OCI-LY7 (cell line): ENCODE measurements at regions not wholly inside any gene's neighbourhood (a gene's known extent, or its start where the extent isn't known, plus 50 kb on each side); places are given as distances from the start of the nearest gene placed in this dataset.

Source experiments
- BruUV-seq: library from RNA; stranded (reverse); fragments of 400-500 nt; replicated peaks from 2 replicates; lab custom pipeline; 2021; lab: Mats Ljungman, UMichigan
- CTCF ChIA-PET: fragments of 300-600 bp; sonication (Branson Sonifier 250); formaldehyde crosslinking; loops from one replicate; lab custom pipeline; 2022; ENCODE audit warnings: antibody characterized with exemption; ENCODE audit not compliant: unreplicated experiment; lab: Charles Lee
- POLR2A ChIA-PET: fragments of 300-600 bp; sonication (Branson Sonifier 250); formaldehyde crosslinking; loops from one replicate; lab custom pipeline; 2022; ENCODE audit warnings: antibody characterized with exemption; lab: Charles Lee
- DNase-seq: peaks from one replicate; pipeline ENCODE4 v3.0.0-alpha.2; 2015; ENCODE audit warnings: low spot score
- H2AFZ ChIP-seq: fragments of 200-600 bp; sonication (generic), shearing (Covaris generic); 2 replicates; pipeline ENCODE4 v1.6.1; 2014; ENCODE audit warnings: mild to moderate bottlenecking, antibody characterized with exemption, low read length, moderate library complexity
- H3K27ac ChIP-seq: fragments of 200-600 bp; sonication (generic); 2 replicates; pipeline ENCODE4 v1.5.1; 2014; ENCODE audit warnings: mixed run types, low read depth, mild to moderate bottlenecking, moderate library complexity, low read length, inconsistent platforms; ENCODE audit not compliant: poor library complexity, severe bottlenecking
- H3K36me3 ChIP-seq: fragments of 200-600 bp; sonication (generic); 2 replicates; pipeline ENCODE4 v1.6.1; 2014; ENCODE audit warnings: mild to moderate bottlenecking, antibody characterized with exemption, low read length, moderate library complexity, mixed read lengths; ENCODE audit not compliant: insufficient read depth
- H3K4me1 ChIP-seq: fragments of 200-600 bp; sonication (generic); 2 replicates; pipeline ENCODE4 v1.5.1; 2014; ENCODE audit warnings: mild to moderate bottlenecking, low read length; ENCODE audit not compliant: insufficient read depth, poor library complexity, severe bottlenecking
- H3K4me2 ChIP-seq: fragments of 200-600 bp; sonication (generic); 2 replicates; pipeline ENCODE4 v1.6.1; 2014; ENCODE audit warnings: mild to moderate bottlenecking, low read length
- H3K4me3 ChIP-seq: fragments of 200-600 bp; sonication (generic); 2 replicates; pipeline ENCODE4 v1.5.1; 2014; ENCODE audit warnings: mild to moderate bottlenecking, low read depth, low read length; ENCODE audit not compliant: poor library complexity, severe bottlenecking
- H3K79me2 ChIP-seq: fragments of 200-600 bp; sonication (generic); 2 replicates; pipeline ENCODE4 v1.6.1; 2016; ENCODE audit warnings: low read depth, mild to moderate bottlenecking, low read length, moderate library complexity, mixed read lengths; ENCODE audit not compliant: insufficient read depth
- H3K9me2 ChIP-seq: fragments of 200-600 bp; sonication (generic); 2 replicates; pipeline ENCODE4 v1.6.1; 2016; ENCODE audit warnings: mild to moderate bottlenecking, low read length, mixed read lengths; ENCODE audit not compliant: insufficient read depth
- H3K9me3 ChIP-seq: fragments of 200-600 bp; sonication (generic); 2 replicates; pipeline ENCODE4 v1.6.1; 2014; ENCODE audit warnings: mild to moderate bottlenecking, mixed run types, low read length, mixed read lengths
- H4K20me1 ChIP-seq: fragments of 200-600 bp; sonication (generic); 2 replicates; pipeline ENCODE4 v1.6.1; 2014; ENCODE audit warnings: mild to moderate bottlenecking, antibody characterized with exemption, low read length, moderate library complexity, mixed read lengths; ENCODE audit not compliant: insufficient read depth
- EZH2phosphoT487 ChIP-seq: fragments of 200-600 bp; sonication (generic); IDR thresholded peaks from 2 replicates; pipeline ENCODE4 v1.6.1; 2018; ENCODE audit warnings: low read depth, borderline replicate concordance, mild to moderate bottlenecking, mixed run types, antibody characterized with exemption, low read length, moderate library complexity, mixed read lengths
- intact Hi-C: fragments of 100-400 bp; cut with micrococcal nuclease; formaldehyde crosslinking; loops from one replicate; pipeline ENCODE4 v1.10.0; 2022; ENCODE audit not compliant: unreplicated experiment
- TF ChIP-seq, protein P1 (sequence below): fragments of 200-600 bp; sonication (generic); conservative IDR thresholded peaks from 2 replicates; pipeline ENCODE4 v1.5.1; 2014; ENCODE audit warnings: mild to moderate bottlenecking, antibody characterized with exemption, low read length, moderate library complexity, mixed read lengths

DNA sequence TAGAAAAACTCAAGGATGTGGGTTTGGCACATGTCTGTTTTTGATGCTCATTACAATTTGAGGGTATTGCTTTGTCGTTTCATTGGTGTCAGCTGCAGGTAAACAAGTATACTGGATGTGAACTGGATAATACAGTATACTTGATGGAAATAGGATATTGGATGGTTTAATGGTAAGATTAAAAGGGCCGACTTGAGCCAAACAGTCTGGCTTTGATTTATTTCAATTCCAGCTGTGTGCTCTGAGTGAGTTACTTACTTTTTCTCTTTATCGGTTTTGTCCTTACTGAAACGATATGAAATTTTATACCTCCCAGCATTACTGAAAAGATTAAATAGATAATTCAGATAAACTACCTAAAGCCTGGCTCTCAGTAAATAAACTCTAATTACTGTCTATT is 227.6 kb downstream of the ASXL3 start:
- no peaks in the 10 kb centered on the region for H3K79me2 ChIP-seq
- no peaks in the 10 kb centered on the region for H3K9me2 ChIP-seq
- no peak overlapping the region for H3K27ac ChIP-seq
- H2AFZ ChIP-seq, result no peak overlapping the region
- H3K9me3 ChIP-seq, result no peaks in the 10 kb centered on the region
- no TSS peak for BruUV-seq
- H3K4me3 ChIP-seq, result no peak overlapping the region
- intact Hi-C loops, result no loop called here
- TF ChIP-seq, protein P1, sequence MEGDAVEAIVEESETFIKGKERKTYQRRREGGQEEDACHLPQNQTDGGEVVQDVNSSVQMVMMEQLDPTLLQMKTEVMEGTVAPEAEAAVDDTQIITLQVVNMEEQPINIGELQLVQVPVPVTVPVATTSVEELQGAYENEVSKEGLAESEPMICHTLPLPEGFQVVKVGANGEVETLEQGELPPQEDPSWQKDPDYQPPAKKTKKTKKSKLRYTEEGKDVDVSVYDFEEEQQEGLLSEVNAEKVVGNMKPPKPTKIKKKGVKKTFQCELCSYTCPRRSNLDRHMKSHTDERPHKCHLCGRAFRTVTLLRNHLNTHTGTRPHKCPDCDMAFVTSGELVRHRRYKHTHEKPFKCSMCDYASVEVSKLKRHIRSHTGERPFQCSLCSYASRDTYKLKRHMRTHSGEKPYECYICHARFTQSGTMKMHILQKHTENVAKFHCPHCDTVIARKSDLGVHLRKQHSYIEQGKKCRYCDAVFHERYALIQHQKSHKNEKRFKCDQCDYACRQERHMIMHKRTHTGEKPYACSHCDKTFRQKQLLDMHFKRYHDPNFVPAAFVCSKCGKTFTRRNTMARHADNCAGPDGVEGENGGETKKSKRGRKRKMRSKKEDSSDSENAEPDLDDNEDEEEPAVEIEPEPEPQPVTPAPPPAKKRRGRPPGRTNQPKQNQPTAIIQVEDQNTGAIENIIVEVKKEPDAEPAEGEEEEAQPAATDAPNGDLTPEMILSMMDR, result no peak
- POLR2A ChIA-PET, result interaction anchor here (0.7 kb wide), 1 partner anchor 674 kb away, joined by 3 read pairs; no protein-coding TSS in a partner anchor
- H3K4me2 ChIP-seq, result no peak overlapping the region
- H3K36me3 ChIP-seq, result no peaks in the 10 kb centered on the region
- DNase-seq, result no peak
- peaks cover 14% of the 10 kb centered on the region for H3K4me1 ChIP-seq
- no peaks in the 10 kb centered on the region for H4K20me1 ChIP-seq
- CTCF ChIA-PET, result no interaction called here

DNA sequence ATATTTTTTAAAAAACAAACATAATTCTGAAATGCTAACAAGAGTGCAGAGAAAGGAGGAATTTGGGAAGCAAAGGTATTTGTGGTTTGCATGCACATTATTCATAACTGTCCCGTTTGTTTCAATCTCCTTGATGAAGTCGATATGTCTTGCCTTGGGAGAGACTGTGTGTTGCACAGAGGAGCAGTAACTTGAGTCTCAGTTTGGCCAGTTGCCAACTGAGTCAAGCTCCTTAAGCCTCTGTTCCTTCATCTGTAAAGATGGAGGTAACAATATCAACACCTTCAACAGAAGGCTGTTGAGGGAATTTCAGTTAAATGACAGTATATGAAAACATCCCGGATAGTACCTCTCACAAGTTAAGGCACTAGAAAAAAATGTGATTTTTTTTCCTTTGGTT is 226.2 kb downstream of the ASXL3 start:
- no TSS peak for BruUV-seq
- Histone ChIP-seq H4K20me1 (no peaks in the 10 kb centered on the region), H3K27ac (no peak overlapping the region), H2AFZ (peak overlapping the region; percentile 74; the same call in 1 of the 2 replicates), H3K36me3 (no peaks in the 10 kb centered on the region), H3K9me2 (no peaks in the 10 kb centered on the region), H3K9me3 (no peaks in the 10 kb centered on the region), H3K79me2 (no peaks in the 10 kb centered on the region), H3K4me1 (peaks cover 14% of the 10 kb centered on the region), H3K4me3 (no peak overlapping the region), H3K4me2 (no peak overlapping the region)
- intact Hi-C loops, result no loop called here
- no peak for DNase-seq
- POLR2A ChIA-PET, result interaction anchor here (1.0 to 1.1 kb wide), 2 partner anchors 38 to 139 kb away, joined by 3 read pairs; no protein-coding TSS in a partner anchor
- TF ChIP-seq, protein P1, result no peak
- no peak for TF ChIP-seq EZH2phosphoT487
- CTCF ChIA-PET, result no interaction called here

DNA sequence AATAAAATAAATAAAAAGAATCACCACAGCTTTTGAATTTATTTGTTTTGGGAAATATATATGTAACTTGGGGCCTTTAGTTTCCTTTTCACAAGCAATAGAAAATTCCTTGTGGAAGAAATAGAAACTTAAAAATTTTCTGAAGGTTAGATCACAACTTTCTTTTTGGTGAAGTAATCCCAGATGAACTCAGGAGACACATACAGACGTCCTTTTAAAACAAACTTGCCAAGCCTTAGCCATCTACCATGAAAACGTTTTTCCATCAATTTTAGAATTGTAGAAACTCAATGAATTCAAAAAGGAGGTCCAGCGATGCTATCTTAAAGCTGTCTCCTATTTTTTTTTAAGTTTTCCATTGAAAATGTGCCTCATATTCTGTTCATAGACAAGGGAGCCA is 225.6 kb downstream of the ASXL3 start:
- Histone ChIP-seq H2AFZ (0 out of 2 replicates have a peak overlapping the region, but pooled peaks have one; percentile 9), H3K9me3 (no peaks in the 10 kb centered on the region), H3K27ac (no peak overlapping the region), H4K20me1 (no peaks in the 10 kb centered on the region), H3K4me2 (0 out of 2 replicates have a peak overlapping the region, but pooled peaks have one; percentile 2), H3K4me1 (peaks cover 14% of the 10 kb centered on the region), H3K9me2 (no peaks in the 10 kb centered on the region), H3K36me3 (no peaks in the 10 kb centered on the region), H3K79me2 (no peaks in the 10 kb centered on the region), H3K4me3 (no peak overlapping the region)
- POLR2A ChIA-PET, result interaction anchor here (1.0 kb wide), 1 partner anchor 139 kb away, joined by 3 read pairs; no protein-coding TSS in a partner anchor
- intact Hi-C loops, result no loop called here
- BruUV-seq, result no TSS peak
- no peak for DNase-seq
- CTCF ChIA-PET, result no interaction called here
- TF ChIP-seq EZH2phosphoT487, result no peak
- TF ChIP-seq, protein P1, result no peak
